DMS114 treated with DMSO at 0.1 percent for 48 hours (cell line): ENCODE measurements at regions not wholly inside any gene's neighbourhood (a gene's known extent, or its start where the extent isn't known, plus 50 kb on each side); places are given as distances from the start of the nearest gene placed in this dataset.

Source experiments
- DNase-seq: peaks from one replicate; lab custom pipeline; 2025; ENCODE audit not compliant: unreplicated experiment; lab: John Stamatoyannopoulos, UW

GRCh38 chr4:163863082-163863481 is 368.6 kb downstream of the TMA16 start:
- no peak for DNase-seq

GRCh38 chr4:163865010-163865409 is 370.5 kb downstream of the TMA16 start:
- DNase-seq, result no peak

- no peak for DNase-seq
These were observed 372.3 kb downstream of the TMA16 start for GRCh38 chr4:163866728-163867315.

GRCh38 chr4:163868445-163868844 is 374.0 kb downstream of the TMA16 start:
- no peak for DNase-seq

- no peak for DNase-seq
These were observed 376.6 kb downstream of the TMA16 start for GRCh38 chr4:163871078-163871477.

GRCh38 chr4:163875327-163875726 is 380.8 kb downstream of the TMA16 start:
- DNase-seq, result no peak

GRCh38 chr4:163878336-163879121 is 384.0 kb downstream of the TMA16 start:
- DNase-seq, result no peak

GRCh38 chr4:163892417-163892816 is 397.9 kb downstream of the TMA16 start:
- no peak for DNase-seq

- no peak for DNase-seq
These were observed 401.0 kb downstream of the TMA16 start for GRCh38 chr4:163895378-163896005.

GRCh38 chr4:163901319-163901718 is 406.8 kb downstream of the TMA16 start:
- no peak for DNase-seq

- no peak for DNase-seq
These were observed 407.9 kb downstream of the TMA16 start for GRCh38 chr4:163902417-163902816.

GRCh38 chr4:163911891-163912290 is 417.4 kb downstream of the TMA16 start:
- no peak for DNase-seq

- DNase-seq, result no peak
These were observed 419.1 kb downstream of the TMA16 start for GRCh38 chr4:163913571-163913970.

GRCh38 chr4:163915896-163916295 is 421.4 kb downstream of the TMA16 start:
- DNase-seq, result no peak

GRCh38 chr4:163920426-163920825 is 425.9 kb downstream of the TMA16 start:
- no peak for DNase-seq

GRCh38 chr4:163922302-163922701 is 427.8 kb downstream of the TMA16 start:
- no peak for DNase-seq

- no peak for DNase-seq
These were observed 428.6 kb downstream of the TMA16 start for GRCh38 chr4:163923092-163923491.

- no peak for DNase-seq
These were observed 435.6 kb downstream of the TMA16 start for GRCh38 chr4:163930086-163930485.

GRCh38 chr4:163932504-163932903 is 438.0 kb downstream of the TMA16 start:
- no peak for DNase-seq

- no peak for DNase-seq
These were observed 445.1 kb downstream of the TMA16 start for GRCh38 chr4:163939597-163939996.

GRCh38 chr4:163941221-163941905 is 446.9 kb downstream of the TMA16 start:
- DNase-seq, result no peak
